ENCODE measurements at regions not wholly inside any gene's neighbourhood (a gene's known extent, or its start where the extent isn't known, plus 50 kb on each side); places are given as distances from the start of the nearest gene placed in this dataset.

DNA sequence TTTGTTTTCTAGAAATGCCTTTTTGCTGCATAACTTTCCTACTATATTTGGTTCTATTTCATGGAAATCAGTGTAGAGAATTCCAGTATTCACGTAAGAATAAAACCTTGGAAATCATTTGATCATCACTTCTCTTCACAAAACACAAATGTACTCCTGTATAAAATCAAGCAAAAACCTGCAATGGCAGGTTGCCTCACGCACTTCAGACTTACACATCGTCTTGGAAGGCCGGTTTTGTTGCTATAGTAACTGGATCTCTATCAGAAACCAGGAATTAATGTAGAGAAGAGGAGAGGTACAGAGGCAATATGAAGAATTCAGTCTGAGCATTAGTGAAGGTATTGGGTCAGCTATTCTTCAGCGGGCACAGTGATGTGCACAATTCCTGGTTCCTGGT, 370.7 kb upstream of the CYRIA start:
- Histone ChIP-seq H3K36me3 (ENCODE audit: control insufficient read depth in 2 of 2, insufficient read depth in 1 of 2, low read length in 2 of 2) (no peaks in the 10 kb centered on the region), H3K4me3 (ENCODE audit: low read depth, low read length) (no peak overlapping the region), H3K9me3 (ENCODE audit: control insufficient read depth, insufficient read depth, low read depth, low read length) (no peaks in the 10 kb centered on the region), H3K4me1 (ENCODE audit: control insufficient read depth, insufficient read depth, low read length) (no peaks in the 10 kb centered on the region), H3K27ac (ENCODE audit: extremely low read depth, low read depth, low read length) (no peak overlapping the region)
- ChIA-PET CTCF (no interaction called here), POLR2A (no interaction called here)
- TF ChIP-seq ZFP37 (tag by site-specific recombination; IDR thresholded peaks at IDR 0.05) = no peak
- TF ChIP-seq ZNF211 (tag by site-specific recombination; IDR thresholded peaks at IDR 0.05; ENCODE audit: low read depth) = no peak
- no peak for TF ChIP-seq ZSCAN30 (tag by site-specific recombination; IDR thresholded peaks at IDR 0.05)
- TF ChIP-seq KLF7 (tag by site-specific recombination; IDR thresholded peaks at IDR 0.05; ENCODE audit: borderline replicate concordance) = no peak
- TF ChIP-seq ZNF324 (tag by site-specific recombination; IDR thresholded peaks at IDR 0.05) = no peak
- TF ChIP-seq ZNF37A (tag by site-specific recombination; IDR thresholded peaks at IDR 0.05) = no peak
- no peak for TF ChIP-seq ZNF354C (tag by site-specific recombination; IDR thresholded peaks at IDR 0.05; ENCODE audit: borderline replicate concordance, low read depth)
- no peak for TF ChIP-seq ZNF560 (tag by site-specific recombination; IDR thresholded peaks at IDR 0.05; ENCODE audit: borderline replicate concordance)
- no peak for TF ChIP-seq ZNF169 (tag by site-specific recombination; IDR thresholded peaks at IDR 0.05)
- TF ChIP-seq ZNF335 (tag by site-specific recombination; conservative IDR thresholded peaks at IDR 0.05) = no peak
- TF ChIP-seq, protein P1, sequence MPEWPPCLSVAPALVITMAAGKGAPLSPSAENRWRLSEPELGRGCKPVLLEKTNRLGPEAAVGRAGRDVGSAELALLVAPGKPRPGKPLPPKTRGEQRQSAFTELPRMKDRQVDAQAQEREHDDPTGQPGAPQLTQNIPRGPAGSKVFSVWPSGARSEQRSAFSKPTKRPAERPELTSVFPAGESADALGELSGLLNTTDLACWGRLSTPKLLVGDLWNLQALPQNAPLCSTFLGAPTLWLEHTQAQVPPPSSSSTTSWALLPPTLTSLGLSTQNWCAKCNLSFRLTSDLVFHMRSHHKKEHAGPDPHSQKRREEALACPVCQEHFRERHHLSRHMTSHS (tag by site-specific recombination; IDR thresholded peaks at IDR 0.05) = no peak
- no peak for TF ChIP-seq FEZF1 (tag by site-specific recombination; IDR thresholded peaks at IDR 0.05)
- no peak for TF ChIP-seq ZNF585B (tag by site-specific recombination; IDR thresholded peaks at IDR 0.05)
- TF ChIP-seq HOXA7 (CRISPR knock-in tag; IDR thresholded peaks at IDR 0.05; ENCODE audit: borderline replicate concordance) = no peak
- TF ChIP-seq ZNF529 (tag by site-specific recombination; IDR thresholded peaks at IDR 0.05; ENCODE audit: insufficient replicate concordance) = no peak
- TF ChIP-seq ZNF654 (tag by site-specific recombination; IDR thresholded peaks at IDR 0.05; ENCODE audit: low read depth) = no peak
- TF ChIP-seq, protein P2, sequence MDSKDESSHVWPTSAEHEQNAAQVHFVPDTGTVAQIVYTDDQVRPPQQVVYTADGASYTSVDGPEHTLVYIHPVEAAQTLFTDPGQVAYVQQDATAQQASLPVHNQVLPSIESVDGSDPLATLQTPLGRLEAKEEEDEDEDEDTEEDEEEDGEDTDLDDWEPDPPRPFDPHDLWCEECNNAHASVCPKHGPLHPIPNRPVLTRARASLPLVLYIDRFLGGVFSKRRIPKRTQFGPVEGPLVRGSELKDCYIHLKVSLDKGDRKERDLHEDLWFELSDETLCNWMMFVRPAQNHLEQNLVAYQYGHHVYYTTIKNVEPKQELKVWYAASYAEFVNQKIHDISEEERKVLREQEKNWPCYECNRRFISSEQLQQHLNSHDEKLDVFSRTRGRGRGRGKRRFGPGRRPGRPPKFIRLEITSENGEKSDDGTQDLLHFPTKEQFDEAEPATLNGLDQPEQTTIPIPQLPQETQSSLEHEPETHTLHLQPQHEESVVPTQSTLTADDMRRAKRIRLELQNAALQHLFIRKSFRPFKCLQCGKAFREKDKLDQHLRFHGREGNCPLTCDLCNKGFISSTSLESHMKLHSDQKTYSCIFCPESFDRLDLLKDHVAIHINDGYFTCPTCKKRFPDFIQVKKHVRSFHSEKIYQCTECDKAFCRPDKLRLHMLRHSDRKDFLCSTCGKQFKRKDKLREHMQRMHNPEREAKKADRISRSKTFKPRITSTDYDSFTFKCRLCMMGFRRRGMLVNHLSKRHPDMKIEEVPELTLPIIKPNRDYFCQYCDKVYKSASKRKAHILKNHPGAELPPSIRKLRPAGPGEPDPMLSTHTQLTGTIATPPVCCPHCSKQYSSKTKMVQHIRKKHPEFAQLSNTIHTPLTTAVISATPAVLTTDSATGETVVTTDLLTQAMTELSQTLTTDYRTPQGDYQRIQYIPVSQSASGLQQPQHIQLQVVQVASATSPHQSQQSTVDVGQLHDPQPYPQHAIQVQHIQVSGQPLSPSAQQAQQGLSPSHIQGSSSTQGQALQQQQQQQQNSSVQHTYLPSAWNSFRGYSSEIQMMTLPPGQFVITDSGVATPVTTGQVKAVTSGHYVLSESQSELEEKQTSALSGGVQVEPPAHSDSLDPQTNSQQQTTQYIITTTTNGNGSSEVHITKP (tag by site-specific recombination; IDR thresholded peaks at IDR 0.05) = no peak

DNA sequence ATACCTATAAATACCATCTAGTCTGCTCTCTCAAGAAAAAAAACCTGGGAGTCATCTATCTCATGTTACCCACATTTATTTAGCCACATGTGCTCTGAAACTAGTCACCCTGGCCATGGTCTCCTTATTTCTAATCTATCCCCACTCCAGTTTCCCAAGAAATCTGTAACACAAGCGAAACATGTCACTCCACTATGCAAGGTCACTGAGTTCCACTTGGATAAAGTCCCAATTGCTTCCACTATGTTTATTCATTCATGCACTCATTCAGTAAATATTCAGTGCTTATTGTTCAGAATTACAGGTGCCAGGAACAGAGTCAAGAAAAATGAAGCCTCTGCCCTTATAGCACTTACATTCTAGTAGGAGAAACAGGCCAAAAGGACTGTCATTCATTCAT, 369.4 kb upstream of the CYRIA start:
- Histone ChIP-seq H3K9me3 (ENCODE audit: control insufficient read depth, insufficient read depth, low read depth, low read length) (no peaks in the 10 kb centered on the region), H3K27ac (ENCODE audit: extremely low read depth, low read depth, low read length) (no peak overlapping the region), H3K36me3 (ENCODE audit: control insufficient read depth in 2 of 2, insufficient read depth in 1 of 2, low read length in 2 of 2) (no peaks in the 10 kb centered on the region), H3K4me3 (ENCODE audit: low read depth, low read length) (no peak overlapping the region), H3K4me1 (ENCODE audit: control insufficient read depth, insufficient read depth, low read length) (no peaks in the 10 kb centered on the region)
- POLR2A ChIA-PET = no interaction called here
- TF ChIP-seq ZNF544 (tag by site-specific recombination; IDR thresholded peaks at IDR 0.05) = no peak
- TF ChIP-seq OSR2 (tag by site-specific recombination; IDR thresholded peaks at IDR 0.05) = no peak
- no peak for TF ChIP-seq ZNF311 (tag by site-specific recombination; IDR thresholded peaks at IDR 0.05; ENCODE audit: borderline replicate concordance)
- no peak for TF ChIP-seq ZNF670 (tag by site-specific recombination; IDR thresholded peaks at IDR 0.05; ENCODE audit: low read depth)
- no peak for TF ChIP-seq BCL11B (tag by site-specific recombination; IDR thresholded peaks at IDR 0.05; ENCODE audit: low read depth)
- TF ChIP-seq ZNF133 (tag by site-specific recombination; IDR thresholded peaks at IDR 0.05) = no peak
- TF ChIP-seq KLF8 (tag by site-specific recombination; IDR thresholded peaks at IDR 0.05) = no peak
- TF ChIP-seq ZNF239 (tag by site-specific recombination; IDR thresholded peaks at IDR 0.05) = no peak
- no peak for TF ChIP-seq ZNF837 (tag by site-specific recombination; IDR thresholded peaks at IDR 0.05)
- TF ChIP-seq ZNF660 (tag by site-specific recombination; IDR thresholded peaks at IDR 0.05) = no peak
- no peak for TF ChIP-seq ZNF571 (tag by site-specific recombination; IDR thresholded peaks at IDR 0.05)
- TF ChIP-seq OVOL3 (tag by site-specific recombination; IDR thresholded peaks at IDR 0.05) = no peak
- TF ChIP-seq GLI4 (tag by site-specific recombination; IDR thresholded peaks at IDR 0.05) = no peak
- TF ChIP-seq, protein P3, sequence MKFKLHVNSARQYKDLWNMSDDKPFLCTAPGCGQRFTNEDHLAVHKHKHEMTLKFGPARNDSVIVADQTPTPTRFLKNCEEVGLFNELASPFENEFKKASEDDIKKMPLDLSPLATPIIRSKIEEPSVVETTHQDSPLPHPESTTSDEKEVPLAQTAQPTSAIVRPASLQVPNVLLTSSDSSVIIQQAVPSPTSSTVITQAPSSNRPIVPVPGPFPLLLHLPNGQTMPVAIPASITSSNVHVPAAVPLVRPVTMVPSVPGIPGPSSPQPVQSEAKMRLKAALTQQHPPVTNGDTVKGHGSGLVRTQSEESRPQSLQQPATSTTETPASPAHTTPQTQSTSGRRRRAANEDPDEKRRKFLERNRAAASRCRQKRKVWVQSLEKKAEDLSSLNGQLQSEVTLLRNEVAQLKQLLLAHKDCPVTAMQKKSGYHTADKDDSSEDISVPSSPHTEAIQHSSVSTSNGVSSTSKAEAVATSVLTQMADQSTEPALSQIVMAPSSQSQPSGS (tag by site-specific recombination; IDR thresholded peaks at IDR 0.05; ENCODE audit: low read depth) = no peak
- CTCF ChIA-PET = no interaction called here
